SU-DHL-6 (cell line): ENCODE measurements at regions not wholly inside any gene's neighbourhood (a gene's known extent, or its start where the extent isn't known, plus 50 kb on each side); places are given as distances from the start of the nearest gene placed in this dataset.

Experiments used
- CTCF ChIP-seq: fragments of 200-600 bp; sonication (generic); IDR thresholded peaks from one replicate; pipeline ENCODE4 v1.5.1; 2017; ENCODE audit warnings: antibody characterized with exemption, mild to moderate bottlenecking, low read length, moderate library complexity; ENCODE audit not compliant: insufficient read depth, poor library complexity, severe bottlenecking
- EZH2phosphoT487 ChIP-seq: fragments of 200-600 bp; sonication (generic), shearing (Covaris generic); conservative IDR thresholded peaks from 2 replicates; pipeline ENCODE4 v1.6.1; 2018; ENCODE audit warnings: mild to moderate bottlenecking, antibody characterized with exemption, low read length, moderate library complexity, mixed read lengths

- no peak for TF ChIP-seq CTCF
- TF ChIP-seq EZH2phosphoT487 = no peak
These were observed 424.5 kb upstream of the PCDH7 start for GRCh38 chr4:30295652-30296051.
